Suprapubic skin (tissue), 4 donors: ENCODE measurements at regions not wholly inside any gene's neighbourhood (a gene's known extent, or its start where the extent isn't known, plus 50 kb on each side); places are given as distances from the start of the nearest gene placed in this dataset.

Experiments
- EP300 ChIP-seq: sonication (generic); formaldehyde crosslinking; IDR thresholded peaks from one replicate; pipeline ENCODE4 v1.6.1; 2017; ENCODE audit warnings: antibody characterized with exemption
- POLR2A ChIP-seq, 2 donors: fragments of 450-650 bp; IDR thresholded peaks; one replicate each; pipeline ENCODE4 v1.6.1; 2017; ENCODE audit warnings: antibody characterized with exemption in 2 of 2, mild to moderate bottlenecking in 2 of 2, moderate library complexity in 2 of 2
- POLR2AphosphoS5 ChIP-seq, 3 donors: sonication (generic); formaldehyde crosslinking; IDR thresholded peaks; one replicate each; pipeline ENCODE4 v1.6.1; 2017; ENCODE audit warnings: antibody characterized with exemption in 3 of 3
- TF ChIP-seq, protein P1 (sequence below), 2 donors: fragments of 200-600 bp in 1 of 2; fragments of 450-650 bp in 1 of 2; sonication (generic) in 1 of 2; IDR thresholded peaks; one replicate each; pipeline ENCODE4 v1.5.1; 2016 to 2019; ENCODE audit warnings: antibody characterized with exemption in 2 of 2, mild to moderate bottlenecking in 1 of 2, moderate library complexity in 1 of 2

DNA sequence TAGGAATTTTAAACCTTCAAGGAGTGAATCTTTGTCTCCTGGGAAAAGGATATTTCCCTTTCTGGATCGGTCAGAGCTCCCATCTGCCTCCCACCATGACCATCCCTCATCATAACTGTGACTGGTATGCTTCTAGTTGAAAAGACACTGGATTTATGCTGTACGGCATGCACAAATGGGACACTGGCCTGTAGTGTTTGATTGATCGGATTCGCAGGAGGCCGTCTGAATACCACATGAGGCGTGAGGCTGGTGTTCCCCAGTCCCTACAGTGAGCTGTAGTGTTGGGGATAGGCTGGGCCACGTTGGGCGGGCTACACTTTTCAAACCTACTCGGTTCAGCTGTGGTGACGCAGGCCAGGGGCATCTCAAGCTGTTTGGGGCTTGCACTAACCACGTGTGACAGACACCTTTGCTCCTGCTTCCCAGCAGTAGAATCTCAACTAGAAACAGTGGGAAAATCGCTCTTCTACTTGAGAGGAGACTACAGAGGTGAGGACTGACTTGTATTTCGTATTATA is 101.8 kb downstream of the MID1IP1 start:
- TF ChIP-seq, protein P1, sequence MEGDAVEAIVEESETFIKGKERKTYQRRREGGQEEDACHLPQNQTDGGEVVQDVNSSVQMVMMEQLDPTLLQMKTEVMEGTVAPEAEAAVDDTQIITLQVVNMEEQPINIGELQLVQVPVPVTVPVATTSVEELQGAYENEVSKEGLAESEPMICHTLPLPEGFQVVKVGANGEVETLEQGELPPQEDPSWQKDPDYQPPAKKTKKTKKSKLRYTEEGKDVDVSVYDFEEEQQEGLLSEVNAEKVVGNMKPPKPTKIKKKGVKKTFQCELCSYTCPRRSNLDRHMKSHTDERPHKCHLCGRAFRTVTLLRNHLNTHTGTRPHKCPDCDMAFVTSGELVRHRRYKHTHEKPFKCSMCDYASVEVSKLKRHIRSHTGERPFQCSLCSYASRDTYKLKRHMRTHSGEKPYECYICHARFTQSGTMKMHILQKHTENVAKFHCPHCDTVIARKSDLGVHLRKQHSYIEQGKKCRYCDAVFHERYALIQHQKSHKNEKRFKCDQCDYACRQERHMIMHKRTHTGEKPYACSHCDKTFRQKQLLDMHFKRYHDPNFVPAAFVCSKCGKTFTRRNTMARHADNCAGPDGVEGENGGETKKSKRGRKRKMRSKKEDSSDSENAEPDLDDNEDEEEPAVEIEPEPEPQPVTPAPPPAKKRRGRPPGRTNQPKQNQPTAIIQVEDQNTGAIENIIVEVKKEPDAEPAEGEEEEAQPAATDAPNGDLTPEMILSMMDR (IDR thresholded peaks at IDR 0.05) = no peak
- TF ChIP-seq POLR2A (IDR thresholded peaks at IDR 0.05) (no peak), EP300 (no peak), POLR2AphosphoS5 (IDR thresholded peaks at IDR 0.05) (no peak)
